ENCODE measurements at regions not wholly inside any gene's neighbourhood (a gene's known extent, or its start where the extent isn't known, plus 50 kb on each side); places are given as distances from the start of the nearest gene placed in this dataset.

DNA sequence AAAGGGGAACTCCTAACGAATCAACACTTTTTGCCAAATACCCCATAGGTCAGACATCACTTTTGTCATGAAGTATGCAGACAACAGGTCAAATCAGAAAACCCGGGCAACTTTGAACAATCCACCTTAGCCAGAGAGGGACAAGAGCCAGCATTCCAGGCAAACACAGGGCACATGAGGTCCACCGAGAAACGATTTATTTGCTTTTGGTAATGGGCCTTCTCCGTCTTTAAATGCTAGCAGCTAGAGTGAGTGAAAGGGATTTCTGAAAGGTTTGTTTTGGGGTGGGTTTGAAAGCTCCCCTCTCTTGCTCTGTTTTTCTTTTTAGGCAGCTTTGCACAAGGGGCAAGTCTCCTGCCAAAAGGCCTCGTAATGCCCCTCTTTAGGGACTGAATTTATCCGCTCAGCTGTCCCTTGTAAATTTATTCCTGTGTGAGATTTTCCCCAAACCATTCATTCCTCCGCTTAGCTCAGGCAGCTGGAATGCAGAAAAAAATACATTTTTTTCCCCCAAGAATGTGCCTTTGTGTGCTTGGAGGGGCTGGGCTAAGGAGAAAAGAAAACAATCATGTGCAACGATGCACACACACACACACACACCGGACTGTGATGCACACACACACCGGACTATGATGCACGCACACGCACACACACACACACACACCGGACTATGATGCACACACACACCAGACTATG is 196.9 kb downstream of the SNX19 start:
- POLR2A ChIA-PET, result interaction anchor here (0.9 kb wide), 1 partner anchor 18 kb away, joined by 6 read pairs; no protein-coding TSS in a partner anchor
- TF ChIP-seq, protein P1, sequence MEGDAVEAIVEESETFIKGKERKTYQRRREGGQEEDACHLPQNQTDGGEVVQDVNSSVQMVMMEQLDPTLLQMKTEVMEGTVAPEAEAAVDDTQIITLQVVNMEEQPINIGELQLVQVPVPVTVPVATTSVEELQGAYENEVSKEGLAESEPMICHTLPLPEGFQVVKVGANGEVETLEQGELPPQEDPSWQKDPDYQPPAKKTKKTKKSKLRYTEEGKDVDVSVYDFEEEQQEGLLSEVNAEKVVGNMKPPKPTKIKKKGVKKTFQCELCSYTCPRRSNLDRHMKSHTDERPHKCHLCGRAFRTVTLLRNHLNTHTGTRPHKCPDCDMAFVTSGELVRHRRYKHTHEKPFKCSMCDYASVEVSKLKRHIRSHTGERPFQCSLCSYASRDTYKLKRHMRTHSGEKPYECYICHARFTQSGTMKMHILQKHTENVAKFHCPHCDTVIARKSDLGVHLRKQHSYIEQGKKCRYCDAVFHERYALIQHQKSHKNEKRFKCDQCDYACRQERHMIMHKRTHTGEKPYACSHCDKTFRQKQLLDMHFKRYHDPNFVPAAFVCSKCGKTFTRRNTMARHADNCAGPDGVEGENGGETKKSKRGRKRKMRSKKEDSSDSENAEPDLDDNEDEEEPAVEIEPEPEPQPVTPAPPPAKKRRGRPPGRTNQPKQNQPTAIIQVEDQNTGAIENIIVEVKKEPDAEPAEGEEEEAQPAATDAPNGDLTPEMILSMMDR (IDR thresholded peaks at IDR 0.05; ENCODE audit: insufficient read depth, low read length, missing control alignments), result no peak
- no peak overlapping the region for H3K4me3 ChIP-seq (ENCODE audit: low read depth, low read length)
- CTCF ChIA-PET, result no interaction called here
- DNase-seq (ENCODE audit: low read depth, low spot score), result no peak

DNA sequence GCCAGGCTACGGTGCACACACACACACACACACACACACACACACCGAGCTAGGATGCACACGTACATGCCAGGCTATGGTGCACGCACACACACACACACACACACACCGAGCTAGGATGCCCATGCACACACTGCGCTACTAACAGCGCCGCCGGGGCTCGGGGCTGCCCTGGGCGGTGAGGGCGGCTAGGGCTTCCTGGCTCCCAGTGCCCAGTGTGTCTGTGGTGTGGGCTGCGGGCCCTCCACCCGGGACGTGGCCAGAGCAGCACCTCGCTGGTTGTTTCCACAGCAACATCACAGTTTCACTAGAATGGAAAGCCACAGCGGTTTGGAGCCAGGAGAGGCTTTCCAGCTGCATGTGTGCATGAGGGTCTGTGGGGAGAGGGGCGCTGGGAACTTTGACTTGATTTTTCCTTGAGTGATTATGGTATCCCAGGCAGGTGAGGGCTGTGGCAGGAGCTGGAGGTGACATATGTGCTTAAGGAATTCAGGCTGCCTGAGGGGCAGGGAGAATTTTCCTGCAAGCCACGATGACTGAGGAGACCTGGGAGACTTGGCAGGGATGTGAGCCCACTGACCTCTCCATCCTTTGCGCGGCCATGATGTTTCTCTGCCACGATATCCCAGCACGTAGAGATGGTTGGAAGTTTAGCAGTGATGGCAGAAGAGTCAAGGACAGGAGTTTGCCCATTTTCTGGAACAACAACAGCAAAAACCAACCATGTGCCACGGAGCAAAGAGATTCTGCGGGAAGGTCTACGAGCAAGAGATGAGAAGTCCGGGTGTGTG is 195.9 kb downstream of the SNX19 start:
- ChIA-PET POLR2A (no interaction called here), CTCF (interaction anchor here (1.2 kb wide), 1 partner anchor 283 kb away, joined by 4 read pairs; no protein-coding TSS in a partner anchor)
- TF ChIP-seq, protein P1 (IDR thresholded peaks at IDR 0.05; ENCODE audit: insufficient read depth, low read length, missing control alignments), result no peak
- DNase-seq (ENCODE audit: low read depth, low spot score), result no peak
- H3K4me3 ChIP-seq (ENCODE audit: low read depth, low read length), result no peak overlapping the region

DNA sequence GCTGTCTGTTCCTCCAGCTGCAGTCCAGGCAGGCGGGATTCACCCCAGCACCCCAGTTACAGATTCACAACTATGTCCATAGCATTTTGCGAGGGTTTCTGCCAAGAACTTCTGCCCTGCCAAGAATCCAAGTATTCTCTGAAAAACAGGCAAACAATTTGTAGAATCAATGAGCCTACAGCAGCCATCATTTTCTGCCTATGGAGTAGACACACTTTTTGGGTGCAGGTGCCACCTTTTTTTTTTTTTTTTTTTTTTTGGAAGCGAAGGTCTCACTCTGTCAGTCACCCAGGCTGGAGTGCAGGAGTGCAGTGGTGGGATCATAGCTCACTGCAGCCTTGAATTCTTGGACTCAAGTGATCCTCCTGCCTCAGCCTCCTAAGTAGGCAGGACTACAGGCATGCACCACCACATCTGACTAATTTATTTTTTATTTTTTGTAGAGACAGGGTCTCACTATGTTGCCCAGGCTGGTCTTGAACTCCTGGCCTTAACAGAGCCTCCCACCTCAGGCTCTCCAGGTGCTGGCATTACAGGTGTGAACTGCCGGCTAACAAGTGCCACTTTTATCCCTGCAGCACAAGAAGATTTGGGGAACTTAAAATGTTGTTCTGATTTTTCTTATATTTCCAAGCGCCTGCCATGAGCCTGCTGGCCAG is 195.1 kb downstream of the SNX19 start:
- CTCF ChIA-PET, result interaction anchor here (1.0 to 1.2 kb wide), 3 partner anchors 128 to 286 kb away, joined by 3 to 5 read pairs (median 4); no protein-coding TSS in a partner anchor
- H3K4me3 ChIP-seq (ENCODE audit: low read depth, low read length), result no peak overlapping the region
- DNase-seq (ENCODE audit: low read depth, low spot score), result no peak
- TF ChIP-seq, protein P1 (IDR thresholded peaks at IDR 0.05; ENCODE audit: insufficient read depth, low read length, missing control alignments), result no peak
- POLR2A ChIA-PET, result no interaction called here

DNA sequence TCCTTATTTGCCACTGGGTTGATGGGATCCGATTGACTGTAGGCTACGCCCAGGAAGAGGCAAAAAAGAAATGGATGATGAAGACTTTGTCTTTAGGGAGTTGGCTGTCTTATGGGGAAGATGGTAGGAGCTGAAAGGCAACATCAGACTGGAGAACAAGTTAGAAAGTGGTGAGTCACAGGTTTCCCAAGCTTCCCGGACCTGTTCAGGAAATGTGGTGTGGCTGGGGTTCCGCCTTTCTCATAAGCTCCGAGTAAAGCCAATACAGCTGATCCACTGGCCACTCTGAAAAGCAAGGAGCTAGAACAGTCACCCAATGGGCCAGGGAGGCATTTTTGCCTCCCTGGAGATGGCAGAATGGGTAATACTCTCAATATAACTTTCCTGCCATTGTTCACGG is 194.5 kb downstream of the SNX19 start:
- POLR2A ChIA-PET, result no interaction called here
- no peak for DNase-seq (ENCODE audit: low read depth, low spot score)

GRCh38 chr11:130722401-130722800 is 193.9 kb downstream of the SNX19 start:
- TF ChIP-seq, protein P1 (IDR thresholded peaks at IDR 0.05; ENCODE audit: insufficient read depth, low read length, missing control alignments), result no peak
- H3K4me3 ChIP-seq (ENCODE audit: low read depth, low read length), result no peak overlapping the region
- DNase-seq (ENCODE audit: low read depth, low spot score), result no peak
- POLR2A ChIA-PET, result interaction anchor here (0.8 kb wide), 1 partner anchor 15 kb away, joined by 3 read pairs; no protein-coding TSS in a partner anchor
- CTCF ChIA-PET, result interaction anchor here (1.0 kb wide), 1 partner anchor 127 kb away, joined by 5 read pairs; no protein-coding TSS in a partner anchor

More for the DNA sequence above, 194.5 kb downstream of the SNX19 start:
- CTCF ChIA-PET, result interaction anchor here (1.0 to 1.2 kb wide), 3 partner anchors 128 to 287 kb away, joined by 3 to 5 read pairs (median 4); no protein-coding TSS in a partner anchor
- H3K4me3 ChIP-seq (ENCODE audit: low read depth, low read length), result no peak overlapping the region
- TF ChIP-seq, protein P1 (IDR thresholded peaks at IDR 0.05; ENCODE audit: insufficient read depth, low read length, missing control alignments), result no peak
